PC-9 (cell line): ENCODE measurements at regions not wholly inside any gene's neighbourhood (a gene's known extent, or its start where the extent isn't known, plus 50 kb on each side); places are given as distances from the start of the nearest gene placed in this dataset.
"Not testable (repeated sequence)": the region's sequence is repeated elsewhere in the genome, so short reads cannot be mapped to it uniquely, and the experiment has no call there.

Source experiments
- BruUV-seq: library from RNA; stranded (reverse); fragments of 400-500 nt; replicated peaks from 2 replicates; lab custom pipeline; 2021; lab: Mats Ljungman, UMichigan
- CTCF ChIA-PET: fragments of 300-600 bp; sonication (Branson Sonifier 250); formaldehyde crosslinking; loops from one replicate; lab custom pipeline; 2022; ENCODE audit warnings: antibody characterized with exemption; lab: Charles Lee
- POLR2A ChIA-PET: fragments of 300-600 bp; sonication (Branson Sonifier 250); formaldehyde crosslinking; loops from one replicate; lab custom pipeline; 2022; ENCODE audit warnings: antibody characterized with exemption; ENCODE audit not compliant: unreplicated experiment; lab: Charles Lee
- DNase-seq, 2 experiments: peaks; one replicate each; pipeline versions ENCODE4 v3.0.0 to v3.0.0-alpha.2; 2015 to 2022; ENCODE audit warnings: mixed read lengths in 1 of 2
- H2AFZ ChIP-seq: fragments of 200-600 bp; sonication (generic); 2 replicates; pipeline ENCODE4 v1.8.1; 2017; ENCODE audit warnings: antibody characterized with exemption
- H3F3A ChIP-seq: fragments of 200-600 bp; sonication (generic); 2 replicates; pipeline ENCODE4 v1.8.1; 2017; ENCODE audit warnings: antibody characterized with exemption, mild to moderate bottlenecking, low read depth; ENCODE audit not compliant: insufficient read depth
- H3K27ac ChIP-seq: fragments of 200-600 bp; sonication (generic); 2 replicates; pipeline ENCODE4 v1.6.1; 2016; ENCODE audit warnings: mixed run types
- H3K27me3 ChIP-seq: fragments of 200-600 bp; sonication (generic); 2 replicates; pipeline ENCODE4 v1.6.1; 2016; ENCODE audit warnings: low read depth, mixed run types; ENCODE audit not compliant: insufficient read depth
- H3K36me3 ChIP-seq: fragments of 200-600 bp; sonication (generic); 2 replicates; pipeline ENCODE4 v1.6.1; 2016; ENCODE audit warnings: low read depth, mixed run types
- H3K4me1 ChIP-seq: fragments of 200-600 bp; sonication (generic); replicated peaks from 2 replicates; pipeline ENCODE4 v1.6.1; 2016; ENCODE audit warnings: mixed run types; ENCODE audit not compliant: insufficient read depth
- H3K4me2 ChIP-seq: fragments of 200-600 bp; sonication (generic); 2 replicates; pipeline ENCODE4 v1.6.1; 2017; ENCODE audit warnings: mixed run types
- H3K4me3 ChIP-seq: fragments of 200-600 bp; sonication (generic); 2 replicates; pipeline ENCODE4 v1.6.1; 2016; ENCODE audit warnings: mixed run types
- H3K79me2 ChIP-seq: fragments of 200-600 bp; sonication (generic); 2 replicates; pipeline ENCODE4 v1.6.1; 2017; ENCODE audit warnings: low read depth, mixed run types
- H3K9me2 ChIP-seq: fragments of 200-600 bp; sonication (generic); 2 replicates; pipeline ENCODE4 v1.8.1; 2017; ENCODE audit warnings: mild to moderate bottlenecking; ENCODE audit not compliant: insufficient read depth
- H3K9me3 ChIP-seq: fragments of 200-600 bp; sonication (generic); 2 replicates; pipeline ENCODE4 v1.8.1; 2016; ENCODE audit warnings: low read depth; ENCODE audit not compliant: insufficient read depth
- H4K20me1 ChIP-seq: fragments of 200-600 bp; sonication (generic); 2 replicates; pipeline ENCODE4 v1.8.1; 2017; ENCODE audit not compliant: insufficient read depth
- EZH2 ChIP-seq: fragments of 200-600 bp; sonication (generic); IDR thresholded peaks from 2 replicates; pipeline ENCODE4 v1.8.0; 2017; ENCODE audit warnings: antibody characterized with exemption, low read depth
- intact Hi-C: fragments of 100-400 bp; cut with micrococcal nuclease; formaldehyde crosslinking; loops from one replicate; pipeline ENCODE4 v1.10.0; 2022; ENCODE audit not compliant: unreplicated experiment
- TF ChIP-seq, protein P1 (sequence below): fragments of 200-600 bp; sonication (generic); conservative IDR thresholded peaks from 2 replicates; pipeline ENCODE4 v1.6.1; 2017; ENCODE audit warnings: mixed run types, antibody characterized with exemption, mild to moderate bottlenecking, moderate library complexity

- H3K27ac ChIP-seq = no peak overlapping the region
- H3K9me2 ChIP-seq = no peaks in the 10 kb centered on the region
- H3K36me3 ChIP-seq = no peaks in the 10 kb centered on the region
- no peaks in the 10 kb centered on the region for H4K20me1 ChIP-seq
- H3K9me3 ChIP-seq = no peaks in the 10 kb centered on the region
- no peak for DNase-seq
- POLR2A ChIA-PET = no interaction called here
- no peak overlapping the region for H3K4me2 ChIP-seq
- BruUV-seq = no TSS peak
- H3F3A ChIP-seq = no peaks in the 10 kb centered on the region
- no peaks in the 10 kb centered on the region for H3K79me2 ChIP-seq
- H3K4me3 ChIP-seq = no peak overlapping the region
- intact Hi-C loops = no loop called here
- H3K27me3 ChIP-seq = no peaks in the 10 kb centered on the region
- H3K4me1 ChIP-seq = no peaks in the 10 kb centered on the region
- TF ChIP-seq EZH2 = no peak
- TF ChIP-seq, protein P1, sequence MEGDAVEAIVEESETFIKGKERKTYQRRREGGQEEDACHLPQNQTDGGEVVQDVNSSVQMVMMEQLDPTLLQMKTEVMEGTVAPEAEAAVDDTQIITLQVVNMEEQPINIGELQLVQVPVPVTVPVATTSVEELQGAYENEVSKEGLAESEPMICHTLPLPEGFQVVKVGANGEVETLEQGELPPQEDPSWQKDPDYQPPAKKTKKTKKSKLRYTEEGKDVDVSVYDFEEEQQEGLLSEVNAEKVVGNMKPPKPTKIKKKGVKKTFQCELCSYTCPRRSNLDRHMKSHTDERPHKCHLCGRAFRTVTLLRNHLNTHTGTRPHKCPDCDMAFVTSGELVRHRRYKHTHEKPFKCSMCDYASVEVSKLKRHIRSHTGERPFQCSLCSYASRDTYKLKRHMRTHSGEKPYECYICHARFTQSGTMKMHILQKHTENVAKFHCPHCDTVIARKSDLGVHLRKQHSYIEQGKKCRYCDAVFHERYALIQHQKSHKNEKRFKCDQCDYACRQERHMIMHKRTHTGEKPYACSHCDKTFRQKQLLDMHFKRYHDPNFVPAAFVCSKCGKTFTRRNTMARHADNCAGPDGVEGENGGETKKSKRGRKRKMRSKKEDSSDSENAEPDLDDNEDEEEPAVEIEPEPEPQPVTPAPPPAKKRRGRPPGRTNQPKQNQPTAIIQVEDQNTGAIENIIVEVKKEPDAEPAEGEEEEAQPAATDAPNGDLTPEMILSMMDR = no peak
- no peak overlapping the region for H2AFZ ChIP-seq
- CTCF ChIA-PET = no interaction called here
Observed at GRCh38 chr1:199946305-199947155, 81.0 kb upstream of the NR5A2 start.

DNA sequence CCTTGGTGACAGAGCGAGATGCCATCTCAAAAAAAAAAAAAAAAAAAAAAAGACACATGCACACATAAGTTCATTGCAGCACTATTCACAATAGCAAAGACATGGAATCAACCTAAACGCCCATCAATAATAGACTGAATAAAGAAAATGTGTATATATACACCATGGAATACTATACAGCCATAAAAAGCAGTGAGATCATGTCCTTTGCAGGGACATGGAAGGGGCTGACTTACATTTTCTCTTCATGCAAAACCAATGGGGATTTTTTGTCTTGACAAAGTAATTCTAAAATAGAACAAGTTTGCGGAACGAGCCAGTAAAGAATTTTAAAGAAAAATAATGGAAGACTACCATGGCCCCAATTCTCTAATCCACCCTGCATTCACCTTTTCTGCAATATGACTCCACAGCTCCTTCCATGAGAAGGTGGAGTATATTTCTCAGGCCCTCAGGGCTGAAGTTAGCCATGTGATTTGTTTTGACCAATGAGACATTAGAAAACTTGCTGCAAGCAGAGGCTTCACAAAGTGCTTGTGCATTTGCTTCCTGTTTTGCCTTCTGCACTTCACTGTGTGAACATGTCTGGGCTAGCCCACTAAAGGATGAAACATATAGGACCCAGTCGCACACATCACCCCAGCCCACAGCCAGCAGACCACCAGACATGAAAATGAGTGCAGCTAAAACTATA lies 78.8 kb upstream of the NR5A2 start:
- intact Hi-C loops = no loop called here
- Histone ChIP-seq H2AFZ (no peak overlapping the region), H3K27ac (no peak overlapping the region)

DNA sequence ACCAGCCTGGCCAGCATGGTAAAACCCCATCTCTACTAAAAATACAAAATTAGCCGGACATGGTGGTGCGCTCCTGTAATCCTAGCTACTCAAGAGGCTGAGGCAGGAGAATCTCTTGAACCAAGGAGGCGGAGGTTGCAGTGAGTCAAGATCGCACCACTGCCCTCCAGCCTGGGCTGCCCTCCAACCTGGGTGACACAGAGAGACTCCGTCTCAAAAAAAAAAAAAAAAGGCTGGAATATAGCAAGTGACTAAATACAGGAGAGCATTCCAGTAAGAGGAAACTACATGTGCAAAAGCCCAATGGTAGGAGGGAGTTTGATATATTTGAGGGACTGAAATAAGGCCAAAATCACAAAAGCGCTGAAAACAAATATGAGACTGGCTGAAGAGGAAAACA lies 76.5 kb upstream of the NR5A2 start:
- H3K36me3 ChIP-seq, CTCF ChIA-PET, H2AFZ ChIP-seq, intact Hi-C loops, H3K4me1 ChIP-seq, H4K20me1 ChIP-seq, H3F3A ChIP-seq, H3K79me2 ChIP-seq, H3K4me2 ChIP-seq, DNase-seq, H3K9me2 ChIP-seq, BruUV-seq, H3K9me3 ChIP-seq, H3K27ac ChIP-seq, H3K4me3 ChIP-seq, H3K27me3 ChIP-seq: not testable (repeated sequence)
- POLR2A ChIA-PET = interaction anchor here (0.6 kb wide), 1 partner anchor 31 kb away, joined by 4 read pairs; no protein-coding TSS in a partner anchor

More for the DNA sequence above, 78.8 kb upstream of the NR5A2 start:
- no peaks in the 10 kb centered on the region for H3F3A ChIP-seq
- H4K20me1 ChIP-seq = no peaks in the 10 kb centered on the region
- no TSS peak for BruUV-seq
- H3K4me3 ChIP-seq = no peak overlapping the region
- no peaks in the 10 kb centered on the region for H3K79me2 ChIP-seq
- H3K27me3 ChIP-seq = no peaks in the 10 kb centered on the region
- TF ChIP-seq, protein P1 = no peak
- no peak for TF ChIP-seq EZH2
- H3K9me3 ChIP-seq = no peaks in the 10 kb centered on the region
- no peaks in the 10 kb centered on the region for H3K4me1 ChIP-seq
- ChIA-PET POLR2A (interaction anchor here (0.6 kb wide), 1 partner anchor 508 kb away, joined by 4 read pairs; no protein-coding TSS in a partner anchor), CTCF (interaction anchor here (0.6 kb wide), 1 partner anchor 193 kb away, joined by 3 read pairs; no protein-coding TSS in a partner anchor)
- no peaks in the 10 kb centered on the region for H3K36me3 ChIP-seq
- no peak for DNase-seq
- no peak overlapping the region for H3K4me2 ChIP-seq
- H3K9me2 ChIP-seq = no peaks in the 10 kb centered on the region
